ENCODE measurements at regions not wholly inside any gene's neighbourhood (a gene's known extent, or its start where the extent isn't known, plus 50 kb on each side); places are given as distances from the start of the nearest gene placed in this dataset.
"Not testable (repeated sequence)": the region's sequence is repeated elsewhere in the genome, so short reads cannot be mapped to it uniquely, and the experiment has no call there.

GRCh38 chr1:120357046-120357445, 57.8 kb upstream of the NBPF8 start:
- DNase-seq = peak; percentile 83

GRCh38 chr1:120356170-120356569, 58.7 kb upstream of the NBPF8 start:
- DNase-seq = not testable (repeated sequence)

GRCh38 chr1:120354618-120355184, 60.1 kb upstream of the NBPF8 start:
- DNase-seq = peak; percentile 76

GRCh38 chr1:120342231-120343073, 72.4 kb upstream of the NBPF8 start:
- DNase-seq = peak; percentile 66

GRCh38 chr1:120341756-120342155, 73.1 kb upstream of the NBPF8 start:
- not testable (repeated sequence) for DNase-seq

- DNase-seq = peak; percentile 85
Measured at GRCh38 chr1:120340838-120341751, 73.7 kb upstream of the NBPF8 start.

GRCh38 chr1:120315738-120316137, 99.1 kb upstream of the NBPF8 start:
- not testable (repeated sequence) for DNase-seq

- not testable (repeated sequence) for DNase-seq
Measured at GRCh38 chr1:120311930-120312329, 102.9 kb upstream of the NBPF8 start.

GRCh38 chr1:120308940-120309578, 105.8 kb upstream of the NBPF8 start:
- DNase-seq = not testable (repeated sequence)

GRCh38 chr1:120305046-120305445, 109.8 kb upstream of the NBPF8 start:
- not testable (repeated sequence) for DNase-seq

GRCh38 chr1:120304341-120304740, 110.5 kb upstream of the NBPF8 start:
- DNase-seq = not testable (repeated sequence)

- not testable (repeated sequence) for DNase-seq
Measured at GRCh38 chr1:120299433-120300057, 115.3 kb upstream of the NBPF8 start.

GRCh38 chr1:120298487-120298886, 116.3 kb upstream of the NBPF8 start:
- DNase-seq = not testable (repeated sequence)

GRCh38 chr1:120297345-120297953, 117.4 kb upstream of the NBPF8 start:
- not testable (repeated sequence) for DNase-seq

- DNase-seq = not testable (repeated sequence)
Measured at GRCh38 chr1:120290105-120290504, 113.8 kb upstream of the SEC22B start.

GRCh38 chr1:120289601-120290074, 113.3 kb upstream of the SEC22B start:
- not testable (repeated sequence) for DNase-seq

- DNase-seq = not testable (repeated sequence)
Measured at GRCh38 chr1:120288814-120289600, 112.7 kb upstream of the SEC22B start.

GRCh38 chr1:120288167-120288566, 111.8 kb upstream of the SEC22B start:
- not testable (repeated sequence) for DNase-seq

GRCh38 chr1:120282744-120283464, 106.6 kb upstream of the SEC22B start:
- DNase-seq = not testable (repeated sequence)

- not testable (repeated sequence) for DNase-seq
Measured at GRCh38 chr1:120278259-120278610, 101.9 kb upstream of the SEC22B start.
